ENCODE measurements at regions not wholly inside any gene's neighbourhood (a gene's known extent, or its start where the extent isn't known, plus 50 kb on each side); places are given as distances from the start of the nearest gene placed in this dataset.

DNA sequence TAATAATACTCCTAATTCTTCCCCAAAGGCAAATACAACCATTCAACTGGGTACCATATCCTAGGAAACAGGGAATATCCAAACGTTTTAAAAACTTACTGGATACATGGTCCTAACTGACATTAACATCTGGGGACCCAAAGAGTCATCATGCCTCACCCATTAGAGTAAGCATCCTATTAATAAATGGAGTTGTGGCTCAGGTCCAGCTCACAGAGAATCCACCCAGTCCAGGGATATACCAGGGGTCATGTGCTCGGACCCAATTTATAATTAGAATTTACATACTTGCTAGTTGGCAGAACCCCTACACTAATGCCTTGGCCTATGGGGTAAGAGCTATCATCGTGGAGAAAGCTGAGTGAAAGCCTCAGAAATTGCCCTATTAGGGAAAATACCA, 670.0 kb downstream of the XPNPEP1 start:
- Histone ChIP-seq H3K79me2 (no peaks in the 10 kb centered on the region), H2AFZ (no peak overlapping the region), H3K9me3 (ENCODE audit: low read depth) (no peaks in the 10 kb centered on the region), H3K9me2 (replicated peaks; ENCODE audit: insufficient read depth) (no peaks in the 10 kb centered on the region), H3K27ac (no peak overlapping the region), H4K20me1 (ENCODE audit: insufficient read depth, poor library complexity, severe bottlenecking) (no peaks in the 10 kb centered on the region), H3K36me3 (replicated peaks; ENCODE audit: insufficient read depth, low read depth) (no peaks in the 10 kb centered on the region), H3K4me2 (no peak overlapping the region), H3K4me1 (ENCODE audit: insufficient read depth) (peaks cover 3% of the 10 kb centered on the region), H3K27me3 (no peaks in the 10 kb centered on the region), H3K4me3 (no peak overlapping the region)
- 90% methylated on average over 3 of the region's 3 CpGs for WGBS (ENCODE audit: low lambda C conversion rate, missing lambda C conversion rate)
- TF ChIP-seq EZH2phosphoT487 (IDR thresholded peaks at IDR 0.05; ENCODE audit: low read depth, severe bottlenecking, unreplicated experiment), result no peak
- TF ChIP-seq, protein P1, sequence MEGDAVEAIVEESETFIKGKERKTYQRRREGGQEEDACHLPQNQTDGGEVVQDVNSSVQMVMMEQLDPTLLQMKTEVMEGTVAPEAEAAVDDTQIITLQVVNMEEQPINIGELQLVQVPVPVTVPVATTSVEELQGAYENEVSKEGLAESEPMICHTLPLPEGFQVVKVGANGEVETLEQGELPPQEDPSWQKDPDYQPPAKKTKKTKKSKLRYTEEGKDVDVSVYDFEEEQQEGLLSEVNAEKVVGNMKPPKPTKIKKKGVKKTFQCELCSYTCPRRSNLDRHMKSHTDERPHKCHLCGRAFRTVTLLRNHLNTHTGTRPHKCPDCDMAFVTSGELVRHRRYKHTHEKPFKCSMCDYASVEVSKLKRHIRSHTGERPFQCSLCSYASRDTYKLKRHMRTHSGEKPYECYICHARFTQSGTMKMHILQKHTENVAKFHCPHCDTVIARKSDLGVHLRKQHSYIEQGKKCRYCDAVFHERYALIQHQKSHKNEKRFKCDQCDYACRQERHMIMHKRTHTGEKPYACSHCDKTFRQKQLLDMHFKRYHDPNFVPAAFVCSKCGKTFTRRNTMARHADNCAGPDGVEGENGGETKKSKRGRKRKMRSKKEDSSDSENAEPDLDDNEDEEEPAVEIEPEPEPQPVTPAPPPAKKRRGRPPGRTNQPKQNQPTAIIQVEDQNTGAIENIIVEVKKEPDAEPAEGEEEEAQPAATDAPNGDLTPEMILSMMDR (IDR thresholded peaks at IDR 0.05; ENCODE audit: poor library complexity), result no peak
- TF ChIP-seq EZH2 (IDR thresholded peaks at IDR 0.05; ENCODE audit: borderline replicate concordance), result no peak
- DNase-seq (ENCODE audit: low spot score), result no peak

DNA sequence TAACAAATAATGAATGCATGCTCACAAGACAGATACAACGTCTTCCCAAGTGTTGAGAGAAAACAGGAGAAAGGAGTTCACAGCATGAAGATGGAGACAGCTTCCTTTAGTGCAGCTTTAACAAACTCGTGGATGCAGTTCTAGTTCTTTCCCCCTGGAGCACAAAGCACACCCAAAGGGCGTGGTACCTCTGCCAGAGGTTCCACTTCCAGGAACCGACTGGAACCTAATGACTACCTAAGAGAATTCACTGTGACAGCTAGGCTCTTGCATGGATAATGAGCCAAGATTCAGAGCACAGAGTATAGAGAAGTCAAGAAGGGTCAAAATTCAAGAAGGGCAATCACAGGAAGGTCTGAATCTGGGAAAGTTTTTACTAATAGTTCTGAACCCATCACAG, 673.2 kb downstream of the XPNPEP1 start:
- DNase-seq (ENCODE audit: low spot score), result no peak
- no peak overlapping the region for H3K27ac ChIP-seq
- no peaks in the 10 kb centered on the region for H3K27me3 ChIP-seq
- H3K9me3 ChIP-seq (ENCODE audit: low read depth), result no peaks in the 10 kb centered on the region
- no peaks in the 10 kb centered on the region for H3K36me3 ChIP-seq (replicated peaks; ENCODE audit: insufficient read depth, low read depth)
- H3K4me2 ChIP-seq, result no peak overlapping the region
- H4K20me1 ChIP-seq (ENCODE audit: insufficient read depth, poor library complexity, severe bottlenecking), result no peaks in the 10 kb centered on the region
- no peak overlapping the region for H3K4me3 ChIP-seq
- peaks cover 15% of the 10 kb centered on the region for H3K4me1 ChIP-seq (ENCODE audit: insufficient read depth)
- H3K79me2 ChIP-seq, result no peaks in the 10 kb centered on the region
- TF ChIP-seq, protein P1 (IDR thresholded peaks at IDR 0.05; ENCODE audit: poor library complexity), result no peak
- TF ChIP-seq EZH2phosphoT487 (IDR thresholded peaks at IDR 0.05; ENCODE audit: low read depth, severe bottlenecking, unreplicated experiment), result no peak
- TF ChIP-seq EZH2 (IDR thresholded peaks at IDR 0.05; ENCODE audit: borderline replicate concordance), result no peak
- no peak overlapping the region for H2AFZ ChIP-seq
- H3K9me2 ChIP-seq (replicated peaks; ENCODE audit: insufficient read depth), result no peaks in the 10 kb centered on the region
- 77% methylated on average over 4 of the region's 4 CpGs for WGBS (ENCODE audit: low lambda C conversion rate, missing lambda C conversion rate)

DNA sequence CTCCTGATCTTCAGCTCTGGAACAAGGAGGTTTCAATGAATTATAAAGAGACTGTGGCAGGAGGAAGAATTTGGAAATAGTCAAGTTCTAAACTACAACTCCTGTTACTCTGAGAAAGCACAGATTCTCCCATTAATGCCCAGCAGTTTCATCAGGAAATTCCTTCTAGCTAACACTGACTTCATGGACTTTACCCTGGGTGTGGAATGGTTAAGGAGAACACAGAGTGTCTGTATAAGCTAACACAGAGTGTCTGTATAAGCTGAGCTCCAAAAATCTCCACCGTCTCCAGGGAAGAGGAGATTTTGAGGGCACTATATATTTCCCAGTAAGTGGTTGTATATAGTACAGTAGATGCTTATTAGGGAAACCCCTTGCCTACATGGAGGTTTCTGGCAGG, 675.5 kb downstream of the XPNPEP1 start:
- Histone ChIP-seq H3K9me3 (ENCODE audit: low read depth) (no peaks in the 10 kb centered on the region), H3K9me2 (replicated peaks; ENCODE audit: insufficient read depth) (no peaks in the 10 kb centered on the region), H2AFZ (peak overlapping the region; percentile 27), H3K79me2 (no peaks in the 10 kb centered on the region), H4K20me1 (ENCODE audit: insufficient read depth, poor library complexity, severe bottlenecking) (no peaks in the 10 kb centered on the region), H3K4me1 (ENCODE audit: insufficient read depth) (peaks cover 15% of the 10 kb centered on the region), H3K27me3 (no peaks in the 10 kb centered on the region), H3K4me3 (no peak overlapping the region), H3K27ac (peak overlapping the region; percentile 88), H3K4me2 (no peak overlapping the region), H3K36me3 (replicated peaks; ENCODE audit: insufficient read depth, low read depth) (no peaks in the 10 kb centered on the region)
- DNase-seq (ENCODE audit: low spot score), result peak; percentile 41
- WGBS (ENCODE audit: low lambda C conversion rate, missing lambda C conversion rate), result 46% methylated on average over 1 of the region's 1 CpG
- TF ChIP-seq, protein P1 (IDR thresholded peaks at IDR 0.05; ENCODE audit: poor library complexity), result no peak
- no peak for TF ChIP-seq EZH2phosphoT487 (IDR thresholded peaks at IDR 0.05; ENCODE audit: low read depth, severe bottlenecking, unreplicated experiment)
- TF ChIP-seq EZH2 (IDR thresholded peaks at IDR 0.05; ENCODE audit: borderline replicate concordance), result no peak

DNA sequence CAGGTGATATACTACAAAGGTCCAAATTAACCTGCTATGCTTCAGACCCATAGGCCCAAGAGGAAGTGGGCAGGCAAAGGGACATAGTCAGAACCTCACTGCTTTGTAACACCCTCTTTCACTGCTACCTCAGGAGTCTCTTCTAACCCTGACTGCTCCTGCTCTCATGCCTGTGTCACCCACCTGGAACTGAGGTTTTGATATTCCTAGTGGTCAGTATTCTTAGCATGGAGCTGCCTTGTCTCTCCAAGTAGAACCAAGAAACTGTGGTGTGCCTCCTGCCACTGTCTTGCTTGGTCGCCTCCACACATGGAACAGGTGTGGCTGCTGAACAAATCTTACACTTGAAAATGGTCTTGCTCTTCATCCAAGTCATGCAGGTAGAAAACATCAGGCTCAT, 677.5 kb downstream of the XPNPEP1 start:
- no peaks in the 10 kb centered on the region for H3K9me2 ChIP-seq (replicated peaks; ENCODE audit: insufficient read depth)
- no peak for TF ChIP-seq EZH2 (IDR thresholded peaks at IDR 0.05; ENCODE audit: borderline replicate concordance)
- TF ChIP-seq, protein P1 (IDR thresholded peaks at IDR 0.05; ENCODE audit: poor library complexity), result no peak
- TF ChIP-seq EZH2phosphoT487 (IDR thresholded peaks at IDR 0.05; ENCODE audit: low read depth, severe bottlenecking, unreplicated experiment), result no peak
- no peak overlapping the region for H3K27ac ChIP-seq
- no peaks in the 10 kb centered on the region for H4K20me1 ChIP-seq (ENCODE audit: insufficient read depth, poor library complexity, severe bottlenecking)
- no peak for DNase-seq (ENCODE audit: low spot score)
- H3K79me2 ChIP-seq, result no peaks in the 10 kb centered on the region
- no peaks in the 10 kb centered on the region for H3K36me3 ChIP-seq (replicated peaks; ENCODE audit: insufficient read depth, low read depth)
- H3K27me3 ChIP-seq, result no peaks in the 10 kb centered on the region
- WGBS (ENCODE audit: low lambda C conversion rate, missing lambda C conversion rate), result 100% methylated on average over 1 of the region's 1 CpG
- H3K4me1 ChIP-seq (ENCODE audit: insufficient read depth), result peaks cover 15% of the 10 kb centered on the region
- H3K4me2 ChIP-seq, result no peak overlapping the region
- no peaks in the 10 kb centered on the region for H3K9me3 ChIP-seq (ENCODE audit: low read depth)
- H2AFZ ChIP-seq, result no peak overlapping the region
- H3K4me3 ChIP-seq, result no peak overlapping the region
